COR-L47 (cell line): ENCODE measurements at regions not wholly inside any gene's neighbourhood (a gene's known extent, or its start where the extent isn't known, plus 50 kb on each side); places are given as distances from the start of the nearest gene placed in this dataset.

Experiments
- DNase-seq: peaks from one replicate; lab custom pipeline; 2025; lab: John Stamatoyannopoulos, UW

GRCh38 chr1:238201992-238202391 is 311.3 kb upstream of the ZP4 start:
- DNase-seq = no peak

- DNase-seq = no peak
Measured at GRCh38 chr1:238199325-238199724, 308.6 kb upstream of the ZP4 start.

GRCh38 chr1:238196516-238196915 is 305.8 kb upstream of the ZP4 start:
- DNase-seq = no peak

GRCh38 chr1:238191170-238191569 is 300.4 kb upstream of the ZP4 start:
- DNase-seq = no peak

GRCh38 chr1:238187575-238187949 is 296.8 kb upstream of the ZP4 start:
- no peak for DNase-seq

- no peak for DNase-seq
Measured at GRCh38 chr1:238186887-238187574, 296.3 kb upstream of the ZP4 start.

GRCh38 chr1:238177960-238178645 is 287.4 kb upstream of the ZP4 start:
- no peak for DNase-seq

GRCh38 chr1:238177351-238177750 is 286.6 kb upstream of the ZP4 start:
- no peak for DNase-seq

GRCh38 chr1:238176441-238176840 is 285.7 kb upstream of the ZP4 start:
- no peak for DNase-seq

- DNase-seq = no peak
Measured at GRCh38 chr1:238171985-238172384, 281.3 kb upstream of the ZP4 start.

GRCh38 chr1:238161955-238162354 is 271.2 kb upstream of the ZP4 start:
- DNase-seq = no peak

GRCh38 chr1:238153939-238154338 is 263.2 kb upstream of the ZP4 start:
- DNase-seq = no peak

- DNase-seq = no peak
Measured at GRCh38 chr1:238153253-238153652, 262.5 kb upstream of the ZP4 start.

GRCh38 chr1:238152119-238152518 is 261.4 kb upstream of the ZP4 start:
- no peak for DNase-seq

- no peak for DNase-seq
Measured at GRCh38 chr1:238143038-238143437, 252.3 kb upstream of the ZP4 start.

- no peak for DNase-seq
Measured at GRCh38 chr1:238141353-238141752, 250.6 kb upstream of the ZP4 start.

- DNase-seq = no peak
Measured at GRCh38 chr1:238139713-238140112, 249.0 kb upstream of the ZP4 start.

GRCh38 chr1:238138059-238138626 is 247.4 kb upstream of the ZP4 start:
- DNase-seq = no peak

- no peak for DNase-seq
Measured at GRCh38 chr1:238135708-238136664, 245.3 kb upstream of the ZP4 start.

GRCh38 chr1:238129677-238130076 is 239.0 kb upstream of the ZP4 start:
- DNase-seq = no peak

GRCh38 chr1:238123201-238123600 is 232.5 kb upstream of the ZP4 start:
- no peak for DNase-seq

- DNase-seq = no peak
Measured at GRCh38 chr1:238119861-238120260, 229.1 kb upstream of the ZP4 start.
